DND-41 (cell line): ENCODE measurements at regions not wholly inside any gene's neighbourhood (a gene's known extent, or its start where the extent isn't known, plus 50 kb on each side); places are given as distances from the start of the nearest gene placed in this dataset.

ENCODE experiments used
- ATAC-seq: fragments of 200-7000 bp; cut with Tn5 transposase; 3 replicates; pipeline ENCODE4 v1.9.1; 2021; ENCODE audit warnings: low read depth; ENCODE audit not compliant: insufficient read depth
- DNase-seq: peaks from one replicate; pipeline ENCODE4 v3.0.0-alpha.2; 2020
- H2AFZ ChIP-seq: 2 replicates; pipeline ENCODE4 v1.6.0; 2012; ENCODE audit warnings: low read depth, low read length
- H3K27ac ChIP-seq: 2 replicates; pipeline ENCODE4 v1.5.1; 2012; ENCODE audit warnings: low read length, inconsistent platforms
- H3K27me3 ChIP-seq: fragments of 200-600 bp; sonication (generic); 2 replicates; pipeline ENCODE4 v1.6.0; 2012; ENCODE audit warnings: low read length, mild to moderate bottlenecking, inconsistent platforms; ENCODE audit not compliant: insufficient read depth, poor library complexity
- H3K36me3 ChIP-seq: 2 replicates; pipeline ENCODE4 v1.5.1; 2012; ENCODE audit warnings: low read length, inconsistent platforms; ENCODE audit not compliant: insufficient read depth
- H3K4me1 ChIP-seq: 2 replicates; pipeline ENCODE4 v1.5.1; 2012; ENCODE audit warnings: mild to moderate bottlenecking, low read length; ENCODE audit not compliant: insufficient read depth
- H3K4me2 ChIP-seq: 2 replicates; pipeline ENCODE4 v1.6.0; 2012; ENCODE audit warnings: mild to moderate bottlenecking, moderate library complexity, low read length, inconsistent platforms; ENCODE audit not compliant: insufficient read depth
- H3K4me3 ChIP-seq, 2 experiments: fragments of 200-600 bp in 1 of 2; shearing (Covaris generic) in 1 of 2; 2 replicates each; pipeline ENCODE4 v1.5.1; 2012 to 2016; ENCODE audit warnings: inconsistent platforms in 2 of 2, low read length in 2 of 2, mild to moderate bottlenecking in 2 of 2, low read depth in 1 of 2, moderate library complexity in 1 of 2
- H3K79me2 ChIP-seq: 2 replicates; pipeline ENCODE4 v1.6.0; 2012; ENCODE audit warnings: low read length, inconsistent platforms; ENCODE audit not compliant: insufficient read depth
- H3K9ac ChIP-seq: 2 replicates; pipeline ENCODE4 v1.6.0; 2012; ENCODE audit warnings: low read depth, mild to moderate bottlenecking, inconsistent platforms, low read length, moderate library complexity
- H3K9me3 ChIP-seq: 2 replicates; pipeline ENCODE4 v1.5.1; 2012; ENCODE audit warnings: low read length, moderate library complexity, mild to moderate bottlenecking, inconsistent platforms; ENCODE audit not compliant: insufficient read depth, severe bottlenecking
- H4K20me1 ChIP-seq: 2 replicates; pipeline ENCODE4 v1.6.0; 2012; ENCODE audit warnings: low read length; ENCODE audit not compliant: insufficient read depth
- CTCF ChIP-seq: IDR thresholded peaks from 2 replicates; pipeline ENCODE4 v1.5.1; 2012; ENCODE audit warnings: borderline replicate concordance, low read length, moderate library complexity, mild to moderate bottlenecking; ENCODE audit not compliant: poor library complexity, severe bottlenecking; ENCODE audit errors: extremely low read depth
- EZH2 ChIP-seq: IDR thresholded peaks from 3 replicates; pipeline ENCODE4 v1.6.1; 2012; ENCODE audit warnings: borderline replicate concordance, low read depth, mild to moderate bottlenecking, moderate library complexity, low read length, inconsistent platforms; ENCODE audit not compliant: severe bottlenecking

- no peak overlapping the region for H3K27ac ChIP-seq
- no peak overlapping the region for H3K9ac ChIP-seq
- H3K27me3 ChIP-seq = peaks cover 4% of the 10 kb centered on the region
- no peak overlapping the region for H3K4me2 ChIP-seq
- H3K36me3 ChIP-seq = no peaks in the 10 kb centered on the region
- no peaks in the 10 kb centered on the region for H4K20me1 ChIP-seq
- H3K4me3 ChIP-seq = no peak overlapping the region
- ATAC-seq = no peak
- DNase-seq = no peak
- no peak overlapping the region for H2AFZ ChIP-seq
- H3K9me3 ChIP-seq = no peaks in the 10 kb centered on the region
- peaks cover 2% of the 10 kb centered on the region; the same call in 1 of the 2 replicates for H3K4me1 ChIP-seq
- no peaks in the 10 kb centered on the region for H3K79me2 ChIP-seq
- TF ChIP-seq EZH2 (no peak), CTCF (no peak)
Measured at GRCh38 chr5:147169901-147170300, 64.9 kb upstream of the STK32A start.

- ATAC-seq = peak; percentile 91
- no peak for TF ChIP-seq EZH2
- TF ChIP-seq CTCF = no peak
- no peak overlapping the region for H3K4me2 ChIP-seq
- peak; percentile 31 for DNase-seq
- peaks cover 2% of the 10 kb centered on the region; the same call in 1 of the 2 replicates for H3K4me1 ChIP-seq
- H3K36me3 ChIP-seq = no peaks in the 10 kb centered on the region
- no peaks in the 10 kb centered on the region for H3K9me3 ChIP-seq
- H3K27me3 ChIP-seq = peaks cover 4% of the 10 kb centered on the region
- H3K9ac ChIP-seq = no peak overlapping the region
- H3K4me3 ChIP-seq = no peak overlapping the region
- no peak overlapping the region for H3K27ac ChIP-seq
- no peaks in the 10 kb centered on the region for H3K79me2 ChIP-seq
- no peaks in the 10 kb centered on the region for H4K20me1 ChIP-seq
- no peak overlapping the region for H2AFZ ChIP-seq
Measured at GRCh38 chr5:147170603-147171002, 64.2 kb upstream of the STK32A start.

GRCh38 chr5:147174671-147175265 lies 60.1 kb upstream of the STK32A start:
- no peaks in the 10 kb centered on the region for H3K9me3 ChIP-seq
- H3K36me3 ChIP-seq = no peaks in the 10 kb centered on the region
- H3K27me3 ChIP-seq = peaks cover 7% of the 10 kb centered on the region
- no peaks in the 10 kb centered on the region for H3K79me2 ChIP-seq
- ATAC-seq (no peak), DNase-seq (no peak)
- H3K4me2 ChIP-seq = no peak overlapping the region
- H3K27ac ChIP-seq = no peak overlapping the region
- H3K4me3 ChIP-seq = no peak overlapping the region
- TF ChIP-seq EZH2 = no peak
- TF ChIP-seq CTCF = no peak
- H3K9ac ChIP-seq = no peak overlapping the region
- H4K20me1 ChIP-seq = no peaks in the 10 kb centered on the region
- peaks cover 2% of the 10 kb centered on the region; the same call in 1 of the 2 replicates for H3K4me1 ChIP-seq
- H2AFZ ChIP-seq = no peak overlapping the region
